MM.1S (cell line): ENCODE measurements at regions not wholly inside any gene's neighbourhood (a gene's known extent, or its start where the extent isn't known, plus 50 kb on each side); places are given as distances from the start of the nearest gene placed in this dataset.

Source experiments
- DNase-seq: peaks from one replicate; pipeline ENCODE4 v3.0.0-alpha.2; 2015
- H2AFZ ChIP-seq: fragments of 300-600 bp; sonication (generic); 2 replicates; pipeline ENCODE4 v1.6.0; 2016; ENCODE audit warnings: antibody characterized with exemption, low read length
- H3F3A ChIP-seq: fragments of 300-600 bp; sonication (generic); 2 replicates; pipeline ENCODE4 v1.6.1; 2016; ENCODE audit warnings: mild to moderate bottlenecking, antibody characterized with exemption, low read length, moderate library complexity, mixed read lengths; ENCODE audit not compliant: insufficient read depth
- H3K27ac ChIP-seq: fragments of 300-600 bp; sonication (generic); 2 replicates; pipeline ENCODE4 v1.5.1; 2016; ENCODE audit warnings: mild to moderate bottlenecking, low read length
- H3K27me3 ChIP-seq: fragments of 300-600 bp; sonication (generic); replicated peaks from 2 replicates; pipeline ENCODE4 v1.6.0; 2016; ENCODE audit warnings: low read length; ENCODE audit not compliant: insufficient read depth
- H3K36me3 ChIP-seq: fragments of 300-600 bp; sonication (generic); replicated peaks from 2 replicates; pipeline ENCODE4 v1.6.1; 2016; ENCODE audit warnings: mild to moderate bottlenecking, low read length, mixed read lengths; ENCODE audit not compliant: insufficient read depth
- H3K4me1 ChIP-seq: fragments of 300-600 bp; sonication (generic); 2 replicates; pipeline ENCODE4 v1.6.1; 2016; ENCODE audit warnings: low read length, mixed read lengths
- H3K4me2 ChIP-seq: fragments of 300-600 bp; sonication (generic); 2 replicates; pipeline ENCODE4 v1.6.0; 2016; ENCODE audit warnings: low read depth, low read length
- H3K4me3 ChIP-seq: fragments of 300-600 bp; sonication (generic); 2 replicates; pipeline ENCODE4 v1.5.1; 2016; ENCODE audit warnings: low read length, mixed read lengths
- H3K79me2 ChIP-seq: fragments of 300-600 bp; sonication (generic); 2 replicates; pipeline ENCODE4 v1.6.1; 2016; ENCODE audit warnings: mixed run types, low read length, mixed read lengths
- H3K9ac ChIP-seq: fragments of 300-600 bp; sonication (generic); 2 replicates; pipeline ENCODE4 v1.6.1; 2016; ENCODE audit warnings: low read length, mixed read lengths
- H3K9me2 ChIP-seq: fragments of 300-600 bp; sonication (generic); replicated peaks from 2 replicates; pipeline ENCODE4 v1.6.1; 2016; ENCODE audit warnings: mild to moderate bottlenecking, low read length, mixed read lengths; ENCODE audit not compliant: insufficient read depth
- H3K9me3 ChIP-seq: fragments of 300-600 bp; sonication (generic); replicated peaks from 2 replicates; pipeline ENCODE4 v1.6.1; 2016; ENCODE audit warnings: mild to moderate bottlenecking, low read length, mixed read lengths; ENCODE audit not compliant: insufficient read depth
- H4K20me1 ChIP-seq: fragments of 300-600 bp; sonication (generic); 2 replicates; pipeline ENCODE4 v1.6.1; 2016; ENCODE audit warnings: mild to moderate bottlenecking, low read length, moderate library complexity, mixed read lengths; ENCODE audit not compliant: insufficient read depth
- EZH2 ChIP-seq: fragments of 300-600 bp; sonication (generic); optimal IDR thresholded peaks from 2 replicates; pipeline ENCODE3; 2017; ENCODE audit warnings: low read depth, mild to moderate bottlenecking, antibody characterized with exemption, low read length, mixed read lengths
- EZH2phosphoT487 ChIP-seq: fragments of 300-600 bp; sonication (generic); IDR thresholded peaks from 2 replicates; pipeline ENCODE4 v1.6.1; 2018; ENCODE audit warnings: antibody characterized with exemption, low read length
- TF ChIP-seq, protein P1 (sequence below): fragments of 300-600 bp; sonication (generic); IDR thresholded peaks from 2 replicates; pipeline ENCODE4 v1.5.1; 2016; ENCODE audit warnings: antibody characterized with exemption, low read length, mixed read lengths

DNA sequence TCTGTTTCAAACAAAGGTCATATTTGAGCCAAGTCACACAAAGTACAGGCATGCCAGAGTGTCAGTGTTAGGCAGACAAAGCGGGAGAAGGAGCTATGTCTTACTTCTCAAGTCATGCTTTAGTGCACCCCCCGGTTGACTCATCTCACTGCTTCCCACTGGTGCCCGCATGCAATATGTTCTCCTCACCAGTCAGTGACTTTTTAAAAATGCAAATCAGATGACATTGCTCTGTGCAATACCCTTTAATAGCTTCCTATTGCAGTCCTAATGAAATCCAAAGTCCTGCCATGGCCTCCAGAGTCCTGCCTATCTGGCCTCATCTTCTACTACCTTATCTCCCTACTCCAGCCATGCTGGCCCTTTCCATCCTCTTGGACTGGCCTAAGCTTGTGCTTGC is 429.1 kb downstream of the ACTR3B start:
- Histone ChIP-seq H3K9me3 (no peaks in the 10 kb centered on the region), H3K9ac (no peak overlapping the region), H3K4me2 (no peak overlapping the region), H3K4me3 (no peak overlapping the region), H3K27me3 (no peaks in the 10 kb centered on the region), H3F3A (no peaks in the 10 kb centered on the region), H3K9me2 (no peaks in the 10 kb centered on the region), H2AFZ (no peak overlapping the region), H3K79me2 (no peaks in the 10 kb centered on the region), H3K4me1 (no peaks in the 10 kb centered on the region), H4K20me1 (no peaks in the 10 kb centered on the region), H3K36me3 (no peaks in the 10 kb centered on the region), H3K27ac (no peak overlapping the region)
- TF ChIP-seq, protein P1, sequence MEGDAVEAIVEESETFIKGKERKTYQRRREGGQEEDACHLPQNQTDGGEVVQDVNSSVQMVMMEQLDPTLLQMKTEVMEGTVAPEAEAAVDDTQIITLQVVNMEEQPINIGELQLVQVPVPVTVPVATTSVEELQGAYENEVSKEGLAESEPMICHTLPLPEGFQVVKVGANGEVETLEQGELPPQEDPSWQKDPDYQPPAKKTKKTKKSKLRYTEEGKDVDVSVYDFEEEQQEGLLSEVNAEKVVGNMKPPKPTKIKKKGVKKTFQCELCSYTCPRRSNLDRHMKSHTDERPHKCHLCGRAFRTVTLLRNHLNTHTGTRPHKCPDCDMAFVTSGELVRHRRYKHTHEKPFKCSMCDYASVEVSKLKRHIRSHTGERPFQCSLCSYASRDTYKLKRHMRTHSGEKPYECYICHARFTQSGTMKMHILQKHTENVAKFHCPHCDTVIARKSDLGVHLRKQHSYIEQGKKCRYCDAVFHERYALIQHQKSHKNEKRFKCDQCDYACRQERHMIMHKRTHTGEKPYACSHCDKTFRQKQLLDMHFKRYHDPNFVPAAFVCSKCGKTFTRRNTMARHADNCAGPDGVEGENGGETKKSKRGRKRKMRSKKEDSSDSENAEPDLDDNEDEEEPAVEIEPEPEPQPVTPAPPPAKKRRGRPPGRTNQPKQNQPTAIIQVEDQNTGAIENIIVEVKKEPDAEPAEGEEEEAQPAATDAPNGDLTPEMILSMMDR, result no peak
- TF ChIP-seq EZH2 (no peak), EZH2phosphoT487 (no peak)
- no peak for DNase-seq

DNA sequence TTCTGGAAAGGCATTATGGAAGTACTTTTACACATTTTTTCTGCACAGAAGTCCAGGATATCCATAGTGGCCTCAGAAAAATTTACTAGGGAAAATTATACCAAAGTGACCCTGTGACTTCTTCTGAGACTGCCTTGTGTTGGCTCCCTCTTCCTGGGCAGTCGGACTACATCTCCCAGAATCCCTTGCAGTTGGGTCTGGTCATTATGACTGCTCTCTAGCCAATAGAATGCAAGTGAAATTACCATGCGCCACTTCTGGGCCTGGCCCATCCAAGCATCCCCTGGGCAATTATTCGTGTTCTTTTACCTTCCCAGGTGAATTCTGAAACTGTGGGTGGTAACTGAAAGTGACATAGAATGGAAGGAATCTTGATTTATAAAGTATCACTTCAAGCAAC is 430.9 kb downstream of the ACTR3B start:
- Histone ChIP-seq H3K9ac (no peak overlapping the region), H3K36me3 (no peaks in the 10 kb centered on the region), H3K4me2 (no peak overlapping the region), H3K9me2 (no peaks in the 10 kb centered on the region), H4K20me1 (no peaks in the 10 kb centered on the region), H3K4me1 (no peaks in the 10 kb centered on the region), H2AFZ (no peak overlapping the region), H3K27ac (no peak overlapping the region), H3K27me3 (no peaks in the 10 kb centered on the region), H3F3A (no peaks in the 10 kb centered on the region), H3K9me3 (no peaks in the 10 kb centered on the region), H3K4me3 (no peak overlapping the region), H3K79me2 (no peaks in the 10 kb centered on the region)
- TF ChIP-seq EZH2 (no peak), EZH2phosphoT487 (no peak)
- TF ChIP-seq, protein P1, result no peak
- DNase-seq, result peak; percentile 30

DNA sequence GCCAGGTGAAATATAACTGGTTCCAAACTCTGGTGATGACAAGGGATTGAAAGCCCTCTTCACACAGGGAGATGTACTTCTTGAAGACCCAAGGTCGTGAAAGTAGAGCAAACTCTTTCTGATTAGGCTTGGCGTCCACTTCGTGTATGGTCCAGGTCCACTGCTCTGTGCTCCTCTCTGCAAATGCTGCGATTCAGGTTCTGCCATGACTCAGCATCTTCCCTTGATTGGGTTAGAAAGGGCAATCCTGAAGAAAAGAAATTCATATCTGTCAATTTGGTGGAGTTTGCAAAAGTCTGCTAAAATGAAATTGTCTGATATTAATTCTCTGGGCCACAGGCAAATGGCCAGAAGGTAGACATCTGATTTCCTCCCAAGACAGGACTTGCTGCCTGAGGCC is 431.4 kb downstream of the ACTR3B start:
- Histone ChIP-seq H3K4me3 (no peak overlapping the region), H3K27me3 (no peaks in the 10 kb centered on the region), H3K36me3 (no peaks in the 10 kb centered on the region), H3K9ac (no peak overlapping the region), H3K9me3 (no peaks in the 10 kb centered on the region), H3F3A (no peaks in the 10 kb centered on the region), H4K20me1 (no peaks in the 10 kb centered on the region), H2AFZ (no peak overlapping the region), H3K27ac (no peak overlapping the region), H3K79me2 (no peaks in the 10 kb centered on the region), H3K4me1 (no peaks in the 10 kb centered on the region), H3K9me2 (no peaks in the 10 kb centered on the region), H3K4me2 (no peak overlapping the region)
- TF ChIP-seq EZH2, result no peak
- TF ChIP-seq, protein P1, result no peak
- no peak for TF ChIP-seq EZH2phosphoT487
- DNase-seq, result no peak
